ENCODE measurements at regions not wholly inside any gene's neighbourhood (a gene's known extent, or its start where the extent isn't known, plus 50 kb on each side); places are given as distances from the start of the nearest gene placed in this dataset.

- H3K27me3 ChIP-seq = no peaks in the 10 kb centered on the region
- no peak for TF ChIP-seq CTCF (IDR thresholded peaks at IDR 0.05)
- TF ChIP-seq POLR2A (IDR thresholded peaks at IDR 0.05) = no peak
- no peaks in the 10 kb centered on the region for H3K36me3 ChIP-seq
- intact Hi-C loops (cut with DNase I) = no loop called here
- 69% methylated on average over 4 of the region's 4 CpGs for WGBS (ENCODE audit: insufficient coverage, low coverage, low lambda C conversion rate, missing lambda C conversion rate)
- no peaks in the 10 kb centered on the region for H3K4me1 ChIP-seq
- no peak overlapping the region for H3K4me3 ChIP-seq
- DNase-seq = no peak
- no peak for ATAC-seq
- no peaks in the 10 kb centered on the region for H3K9me3 ChIP-seq
- no peak overlapping the region for H3K27ac ChIP-seq
Measured at GRCh38 chr3:117536006-117536405, 826.4 kb downstream of the TUSC7 start.

- no peak overlapping the region for H3K4me3 ChIP-seq
- no peaks in the 10 kb centered on the region for H3K36me3 ChIP-seq
- intact Hi-C loops (cut with DNase I) = no loop called here
- no peaks in the 10 kb centered on the region for H3K4me1 ChIP-seq
- TF ChIP-seq POLR2A (IDR thresholded peaks at IDR 0.05) (no peak), CTCF (IDR thresholded peaks at IDR 0.05) (no peak)
- no peaks in the 10 kb centered on the region for H3K27me3 ChIP-seq
- WGBS (ENCODE audit: insufficient coverage, low coverage, low lambda C conversion rate, missing lambda C conversion rate) = 67% methylated on average over 1 of the region's 1 CpG
- DNase-seq = no peak
- no peaks in the 10 kb centered on the region for H3K9me3 ChIP-seq
- no peak overlapping the region for H3K27ac ChIP-seq
- ATAC-seq = no peak
Measured at GRCh38 chr3:117537949-117538348, 828.4 kb downstream of the TUSC7 start.

- no peaks in the 10 kb centered on the region for H3K9me3 ChIP-seq
- no peak for ATAC-seq
- TF ChIP-seq CTCF (IDR thresholded peaks at IDR 0.05) = no peak
- H3K27me3 ChIP-seq = no peaks in the 10 kb centered on the region
- no peak overlapping the region for H3K4me3 ChIP-seq
- no peak for DNase-seq
- WGBS (ENCODE audit: insufficient coverage, low coverage, low lambda C conversion rate, missing lambda C conversion rate) = 48% methylated on average over 1 of the region's 1 CpG
- H3K4me1 ChIP-seq = no peaks in the 10 kb centered on the region
- no peak overlapping the region for H3K27ac ChIP-seq
- no peaks in the 10 kb centered on the region for H3K36me3 ChIP-seq
- intact Hi-C loops (cut with DNase I) = no loop called here
Measured at GRCh38 chr3:117539729-117540128, 830.1 kb downstream of the TUSC7 start.

GRCh38 chr3:117540597-117540996, 831.0 kb downstream of the TUSC7 start:
- Histone ChIP-seq H3K36me3 (no peaks in the 10 kb centered on the region), H3K27me3 (no peaks in the 10 kb centered on the region), H3K4me1 (no peaks in the 10 kb centered on the region), H3K27ac (no peak overlapping the region), H3K4me3 (no peak overlapping the region), H3K9me3 (no peaks in the 10 kb centered on the region)
- no peak for DNase-seq
- 46% methylated on average over 1 of the region's 1 CpG for WGBS (ENCODE audit: insufficient coverage, low coverage, low lambda C conversion rate, missing lambda C conversion rate)
- TF ChIP-seq POLR2A (IDR thresholded peaks at IDR 0.05) = no peak
- no peak for TF ChIP-seq CTCF (IDR thresholded peaks at IDR 0.05)
- intact Hi-C loops (cut with DNase I) = no loop called here
- ATAC-seq = no peak

GRCh38 chr3:117541721-117542120, 832.1 kb downstream of the TUSC7 start:
- no peak overlapping the region for H3K4me3 ChIP-seq
- DNase-seq (no peak), ATAC-seq (no peak)
- no peaks in the 10 kb centered on the region for H3K9me3 ChIP-seq
- WGBS (ENCODE audit: insufficient coverage, low coverage, low lambda C conversion rate, missing lambda C conversion rate) = 45% methylated on average over 3 of the region's 3 CpGs
- H3K4me1 ChIP-seq = no peaks in the 10 kb centered on the region
- H3K27ac ChIP-seq = no peak overlapping the region
- no peak for TF ChIP-seq POLR2A (IDR thresholded peaks at IDR 0.05)
- TF ChIP-seq CTCF (IDR thresholded peaks at IDR 0.05) = no peak
- intact Hi-C loops (cut with DNase I) = no loop called here
- no peaks in the 10 kb centered on the region for H3K36me3 ChIP-seq
- no peaks in the 10 kb centered on the region for H3K27me3 ChIP-seq

Data from right lobe of liver (tissue), 6 donors.